ENCODE measurements at regions not wholly inside any gene's neighbourhood (a gene's known extent, or its start where the extent isn't known, plus 50 kb on each side); places are given as distances from the start of the nearest gene placed in this dataset.
"Not testable (repeated sequence)": the region's sequence is repeated elsewhere in the genome, so short reads cannot be mapped to it uniquely, and the experiment has no call there.

DNA sequence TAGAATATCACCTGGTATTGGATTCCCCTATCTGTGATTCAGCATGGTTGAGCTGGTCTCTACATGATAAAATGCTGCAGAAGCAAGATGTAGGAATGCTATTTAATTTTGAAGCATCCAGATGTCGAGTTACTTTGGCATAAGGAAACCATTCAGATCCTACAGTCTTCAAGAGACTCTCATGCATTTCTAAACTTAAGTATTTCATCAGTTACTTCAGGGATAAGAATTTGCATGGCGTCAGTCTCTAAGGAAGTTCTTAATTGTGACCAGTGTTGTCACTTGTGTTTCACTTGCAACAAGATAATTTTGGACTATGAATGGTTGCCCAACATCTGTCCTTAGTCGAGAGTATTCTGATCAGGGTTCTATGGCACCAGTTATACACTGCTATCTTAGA, 192.4 kb downstream of the CCNG2 start:
- H3K4me3 ChIP-seq (ENCODE audit: low read depth, low read length), result no peak overlapping the region
- H3K4me1 ChIP-seq (ENCODE audit: control insufficient read depth, insufficient read depth, low read length), result no peaks in the 10 kb centered on the region
- no peaks in the 10 kb centered on the region for H3K36me3 ChIP-seq (ENCODE audit: control insufficient read depth, insufficient read depth, low read length)
- no peak overlapping the region for H3K9ac ChIP-seq (ENCODE audit: low read depth, low read length)
- H3K27me3 ChIP-seq (ENCODE audit: control insufficient read depth, insufficient read depth, low read length), result no peaks in the 10 kb centered on the region
- H3K9me3 ChIP-seq (ENCODE audit: control insufficient read depth, insufficient read depth, low read length), result no peaks in the 10 kb centered on the region

DNA sequence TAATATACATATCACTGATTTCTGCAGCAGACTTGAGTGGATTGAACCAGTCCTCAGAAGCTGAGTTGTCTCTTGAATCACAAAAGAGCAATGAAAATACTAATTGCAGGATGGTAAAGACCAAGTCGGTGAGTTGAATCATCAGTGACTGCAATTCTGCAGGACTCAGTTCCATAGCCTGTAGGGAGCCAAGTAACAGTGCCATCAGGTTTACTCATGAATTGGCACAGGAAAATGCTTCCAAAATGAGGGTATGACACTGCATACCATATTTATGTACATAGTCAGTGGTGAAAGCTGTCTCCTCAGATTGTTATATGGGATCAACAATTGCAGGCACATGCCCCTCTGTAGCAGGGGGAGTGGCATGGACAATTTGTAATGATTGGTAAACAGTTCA, 192.8 kb downstream of the CCNG2 start:
- Histone ChIP-seq H3K36me3 (ENCODE audit: control insufficient read depth, insufficient read depth, low read length) (no peaks in the 10 kb centered on the region), H3K9ac (ENCODE audit: low read depth, low read length) (no peak overlapping the region), H3K27me3 (ENCODE audit: control insufficient read depth, insufficient read depth, low read length) (no peaks in the 10 kb centered on the region), H3K4me1 (ENCODE audit: control insufficient read depth, insufficient read depth, low read length) (no peaks in the 10 kb centered on the region), H3K9me3 (ENCODE audit: control insufficient read depth, insufficient read depth, low read length) (no peaks in the 10 kb centered on the region), H3K4me3 (ENCODE audit: low read depth, low read length) (no peak overlapping the region)

GRCh38 chr4:77352192-77352591, 195.2 kb downstream of the CCNG2 start:
- Histone ChIP-seq H3K9me3 (ENCODE audit: control insufficient read depth, insufficient read depth, low read length) (no peaks in the 10 kb centered on the region), H3K4me1 (ENCODE audit: control insufficient read depth, insufficient read depth, low read length) (no peaks in the 10 kb centered on the region), H3K4me3 (ENCODE audit: low read depth, low read length) (no peak overlapping the region), H3K36me3 (ENCODE audit: control insufficient read depth, insufficient read depth, low read length) (no peaks in the 10 kb centered on the region), H3K27me3 (ENCODE audit: control insufficient read depth, insufficient read depth, low read length) (no peaks in the 10 kb centered on the region), H3K9ac (ENCODE audit: low read depth, low read length) (no peak overlapping the region)

DNA sequence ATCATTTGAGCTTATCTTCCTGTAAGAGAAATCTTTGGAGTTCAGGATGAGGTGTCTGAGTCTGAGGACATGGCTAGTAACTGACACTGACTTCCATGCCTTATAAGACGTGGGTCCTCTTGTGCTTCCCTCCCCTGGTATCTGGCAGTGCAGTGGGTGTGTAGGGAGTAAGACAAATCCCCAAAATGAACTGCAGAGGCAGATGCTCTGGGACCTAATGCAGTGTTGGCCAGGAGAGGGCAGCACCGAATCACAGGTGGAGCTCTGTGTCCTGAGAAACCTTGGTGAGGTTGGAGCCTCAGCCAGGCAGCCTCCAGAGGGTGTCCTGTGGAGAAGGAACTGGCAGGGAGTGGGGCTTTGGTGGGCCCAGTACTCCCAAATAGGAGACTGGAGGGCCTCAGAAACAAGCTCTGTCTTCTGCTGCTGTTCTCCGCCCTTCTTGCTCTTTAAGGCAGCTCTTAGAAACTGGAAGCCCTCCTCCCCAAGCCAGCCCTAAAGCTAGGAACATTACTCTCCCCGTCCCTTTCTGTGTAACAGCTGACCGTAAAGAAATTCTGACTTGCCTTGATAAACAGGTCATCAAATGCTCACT, 196.8 kb downstream of the CCNG2 start:
- H3K4me3 ChIP-seq (ENCODE audit: low read depth, low read length); H3K9ac ChIP-seq (ENCODE audit: low read depth, low read length); H3K4me1 ChIP-seq (ENCODE audit: control insufficient read depth, insufficient read depth, low read length); H3K27me3 ChIP-seq (ENCODE audit: control insufficient read depth, insufficient read depth, low read length); H3K9me3 ChIP-seq (ENCODE audit: control insufficient read depth, insufficient read depth, low read length); H3K36me3 ChIP-seq (ENCODE audit: control insufficient read depth, insufficient read depth, low read length): not testable (repeated sequence)

DNA sequence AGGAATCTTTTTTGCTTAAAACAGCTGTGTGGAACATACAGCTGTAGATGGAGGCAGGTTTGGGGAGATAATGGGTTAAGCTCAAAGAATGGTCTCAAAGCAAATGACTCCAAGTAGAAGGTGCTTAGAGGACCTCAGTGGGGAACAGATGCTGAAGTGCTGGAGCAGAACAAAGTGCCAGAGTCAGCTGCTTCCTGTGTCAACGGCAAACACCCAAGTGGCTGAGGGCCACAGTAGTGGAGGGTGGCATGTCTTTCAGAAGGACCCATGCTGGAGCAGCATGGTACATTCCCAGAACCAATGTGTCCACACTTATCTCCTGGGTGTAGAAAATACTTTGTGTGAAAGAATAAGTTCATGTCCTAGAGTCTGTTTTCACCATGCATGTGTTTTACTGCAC, 197.5 kb downstream of the CCNG2 start:
- Histone ChIP-seq H3K36me3 (ENCODE audit: control insufficient read depth, insufficient read depth, low read length) (no peaks in the 10 kb centered on the region), H3K9me3 (ENCODE audit: control insufficient read depth, insufficient read depth, low read length) (no peaks in the 10 kb centered on the region), H3K27me3 (ENCODE audit: control insufficient read depth, insufficient read depth, low read length) (no peaks in the 10 kb centered on the region), H3K4me3 (ENCODE audit: low read depth, low read length) (no peak overlapping the region), H3K4me1 (ENCODE audit: control insufficient read depth, insufficient read depth, low read length) (no peaks in the 10 kb centered on the region), H3K9ac (ENCODE audit: low read depth, low read length) (no peak overlapping the region)

GRCh38 chr4:77355731-77356130, 198.7 kb downstream of the CCNG2 start:
- H3K4me3 ChIP-seq (ENCODE audit: low read depth, low read length), result no peak overlapping the region
- H3K9ac ChIP-seq (ENCODE audit: low read depth, low read length), result no peak overlapping the region
- H3K27me3 ChIP-seq (ENCODE audit: control insufficient read depth, insufficient read depth, low read length), result no peaks in the 10 kb centered on the region
- H3K36me3 ChIP-seq (ENCODE audit: control insufficient read depth, insufficient read depth, low read length), result no peaks in the 10 kb centered on the region
- no peaks in the 10 kb centered on the region for H3K9me3 ChIP-seq (ENCODE audit: control insufficient read depth, insufficient read depth, low read length)
- no peaks in the 10 kb centered on the region for H3K4me1 ChIP-seq (ENCODE audit: control insufficient read depth, insufficient read depth, low read length)

GRCh38 chr4:77358315-77358928, 201.4 kb downstream of the CCNG2 start:
- no peak overlapping the region for H3K4me3 ChIP-seq (ENCODE audit: low read depth, low read length)
- H3K9ac ChIP-seq (ENCODE audit: low read depth, low read length), result no peak overlapping the region
- no peaks in the 10 kb centered on the region for H3K36me3 ChIP-seq (ENCODE audit: control insufficient read depth, insufficient read depth, low read length)
- peaks cover 4% of the 10 kb centered on the region for H3K4me1 ChIP-seq (ENCODE audit: control insufficient read depth, insufficient read depth, low read length)
- no peaks in the 10 kb centered on the region for H3K9me3 ChIP-seq (ENCODE audit: control insufficient read depth, insufficient read depth, low read length)
- no peaks in the 10 kb centered on the region for H3K27me3 ChIP-seq (ENCODE audit: control insufficient read depth, insufficient read depth, low read length)

GRCh38 chr4:77360451-77360850, 203.4 kb downstream of the CCNG2 start:
- no peaks in the 10 kb centered on the region for H3K9me3 ChIP-seq (ENCODE audit: control insufficient read depth, insufficient read depth, low read length)
- no peaks in the 10 kb centered on the region for H3K36me3 ChIP-seq (ENCODE audit: control insufficient read depth, insufficient read depth, low read length)
- peaks cover 4% of the 10 kb centered on the region for H3K4me1 ChIP-seq (ENCODE audit: control insufficient read depth, insufficient read depth, low read length)
- H3K9ac ChIP-seq (ENCODE audit: low read depth, low read length), result no peak overlapping the region
- H3K27me3 ChIP-seq (ENCODE audit: control insufficient read depth, insufficient read depth, low read length), result no peaks in the 10 kb centered on the region
- no peak overlapping the region for H3K4me3 ChIP-seq (ENCODE audit: low read depth, low read length)

DNA sequence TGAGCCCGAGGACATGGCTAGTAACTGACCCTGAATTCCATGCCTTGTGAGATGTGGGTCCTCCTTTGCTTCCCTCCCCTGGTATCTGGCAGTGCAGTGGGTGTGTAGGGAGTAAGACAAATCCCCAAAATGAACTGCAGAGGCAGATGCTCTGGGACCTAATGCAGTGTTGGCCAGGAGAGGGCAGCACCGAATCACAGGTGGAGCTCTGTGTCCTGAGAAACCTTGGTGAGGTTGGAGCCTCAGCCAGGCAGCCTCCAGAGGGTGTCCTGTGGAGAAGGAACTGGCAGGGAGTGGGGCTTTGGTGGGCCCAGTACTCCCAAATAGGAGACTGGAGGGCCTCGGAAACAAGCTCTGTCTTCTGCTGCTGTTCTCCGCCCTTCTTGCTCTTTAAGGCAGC, 209.9 kb downstream of the CCNG2 start:
- H3K4me1 ChIP-seq (ENCODE audit: control insufficient read depth, insufficient read depth, low read length); H3K9me3 ChIP-seq (ENCODE audit: control insufficient read depth, insufficient read depth, low read length); H3K27me3 ChIP-seq (ENCODE audit: control insufficient read depth, insufficient read depth, low read length); H3K9ac ChIP-seq (ENCODE audit: low read depth, low read length); H3K36me3 ChIP-seq (ENCODE audit: control insufficient read depth, insufficient read depth, low read length); H3K4me3 ChIP-seq (ENCODE audit: low read depth, low read length): not testable (repeated sequence)

GRCh38 chr4:77367638-77368037, 210.6 kb downstream of the CCNG2 start:
- no peak overlapping the region for H3K4me3 ChIP-seq (ENCODE audit: low read depth, low read length)
- H3K4me1 ChIP-seq (ENCODE audit: control insufficient read depth, insufficient read depth, low read length), result no peaks in the 10 kb centered on the region
- H3K27me3 ChIP-seq (ENCODE audit: control insufficient read depth, insufficient read depth, low read length), result no peaks in the 10 kb centered on the region
- H3K9ac ChIP-seq (ENCODE audit: low read depth, low read length), result no peak overlapping the region
- no peaks in the 10 kb centered on the region for H3K9me3 ChIP-seq (ENCODE audit: control insufficient read depth, insufficient read depth, low read length)
- H3K36me3 ChIP-seq (ENCODE audit: control insufficient read depth, insufficient read depth, low read length), result no peaks in the 10 kb centered on the region

DNA sequence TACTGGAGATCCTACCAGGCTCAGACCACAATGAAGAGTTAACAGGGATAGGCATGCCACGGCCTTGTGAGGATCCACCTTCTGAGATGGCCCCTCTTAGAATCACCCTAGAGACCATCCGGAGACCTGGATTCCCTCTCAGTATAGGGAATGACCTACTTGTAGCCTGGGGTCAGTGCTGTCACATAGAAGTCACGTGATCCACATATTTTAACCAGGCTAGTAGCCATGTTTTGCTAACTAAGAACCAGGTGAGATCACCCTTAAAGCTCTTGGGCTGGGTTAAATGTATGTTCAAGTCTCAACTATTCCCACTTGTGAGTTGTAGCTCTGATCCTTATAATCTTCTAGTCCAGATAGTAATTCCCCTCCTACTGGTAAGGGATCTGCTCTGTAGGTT, 215.4 kb downstream of the CCNG2 start:
- Histone ChIP-seq H3K9me3 (ENCODE audit: control insufficient read depth, insufficient read depth, low read length) (no peaks in the 10 kb centered on the region), H3K27me3 (ENCODE audit: control insufficient read depth, insufficient read depth, low read length) (no peaks in the 10 kb centered on the region), H3K4me1 (ENCODE audit: control insufficient read depth, insufficient read depth, low read length) (no peaks in the 10 kb centered on the region), H3K36me3 (ENCODE audit: control insufficient read depth, insufficient read depth, low read length) (no peaks in the 10 kb centered on the region), H3K9ac (ENCODE audit: low read depth, low read length) (no peak overlapping the region), H3K4me3 (ENCODE audit: low read depth, low read length) (no peak overlapping the region)

GRCh38 chr4:77375866-77376607, 219.0 kb downstream of the CCNG2 start:
- Histone ChIP-seq H3K9ac (ENCODE audit: low read depth, low read length) (no peak overlapping the region), H3K9me3 (ENCODE audit: control insufficient read depth, insufficient read depth, low read length) (no peaks in the 10 kb centered on the region), H3K36me3 (ENCODE audit: control insufficient read depth, insufficient read depth, low read length) (no peaks in the 10 kb centered on the region), H3K4me1 (ENCODE audit: control insufficient read depth, insufficient read depth, low read length) (no peaks in the 10 kb centered on the region), H3K27me3 (ENCODE audit: control insufficient read depth, insufficient read depth, low read length) (no peaks in the 10 kb centered on the region), H3K4me3 (ENCODE audit: low read depth, low read length) (no peak overlapping the region)

Measured in iPS-15b (cell line).